ENCODE measurements at regions not wholly inside any gene's neighbourhood (a gene's known extent, or its start where the extent isn't known, plus 50 kb on each side); places are given as distances from the start of the nearest gene placed in this dataset.

- TF ChIP-seq POLR2A (IDR thresholded peaks at IDR 0.05) = no peak
- TF ChIP-seq CTCF (IDR thresholded peaks at IDR 0.05) = no peak
These were observed 220.9 kb upstream of the CTNNB1 start for GRCh38 chr3:40978442-40978841.

Measured in testis (tissue), 2 donors.